HG03575 (cell line): ENCODE measurements at regions not wholly inside any gene's neighbourhood (a gene's known extent, or its start where the extent isn't known, plus 50 kb on each side); places are given as distances from the start of the nearest gene placed in this dataset.
"Not testable (repeated sequence)": the region's sequence is repeated elsewhere in the genome, so short reads cannot be mapped to it uniquely, and the experiment has no call there.

Source experiments
- ATAC-seq: cut with Tn5 transposase; IDR thresholded peaks from one replicate; pipeline ENCODE4 v1.9.1; 2021; ENCODE audit not compliant: unreplicated experiment, insufficient number of reproducible peaks, low FRiP score; ENCODE audit errors: extremely low read depth

- no peak for ATAC-seq
Observed at GRCh38 chr10:109343293-109343692, 580.0 kb downstream of the XPNPEP1 start.

DNA sequence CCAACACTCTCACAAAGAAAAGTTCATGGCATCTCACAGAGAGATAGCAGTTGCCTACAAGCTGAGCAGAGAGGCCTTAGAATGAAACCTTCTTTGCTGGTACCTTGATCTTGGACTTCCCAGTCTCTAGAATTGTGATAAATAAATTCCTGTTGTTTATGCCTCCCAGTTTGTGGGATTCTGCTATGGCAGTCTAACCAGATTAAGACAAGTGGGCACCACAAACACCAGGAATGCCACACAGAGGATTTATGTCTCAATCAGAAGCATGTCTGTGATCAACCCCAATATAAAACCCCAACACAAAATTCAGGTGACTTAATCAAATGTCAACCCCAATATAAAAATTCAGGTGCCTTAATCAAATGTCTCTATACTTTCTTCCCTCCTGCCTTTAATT is 581.3 kb downstream of the XPNPEP1 start:
- ATAC-seq: no peak

GRCh38 chr10:109328001-109328400 is 595.3 kb downstream of the XPNPEP1 start:
- ATAC-seq: no peak

GRCh38 chr10:109327266-109327665 is 596.0 kb downstream of the XPNPEP1 start:
- ATAC-seq: no peak

- no peak for ATAC-seq
Observed at GRCh38 chr10:109324721-109325120, 598.6 kb downstream of the XPNPEP1 start.

GRCh38 chr10:109317746-109318366 is 605.5 kb downstream of the XPNPEP1 start:
- no peak for ATAC-seq

DNA sequence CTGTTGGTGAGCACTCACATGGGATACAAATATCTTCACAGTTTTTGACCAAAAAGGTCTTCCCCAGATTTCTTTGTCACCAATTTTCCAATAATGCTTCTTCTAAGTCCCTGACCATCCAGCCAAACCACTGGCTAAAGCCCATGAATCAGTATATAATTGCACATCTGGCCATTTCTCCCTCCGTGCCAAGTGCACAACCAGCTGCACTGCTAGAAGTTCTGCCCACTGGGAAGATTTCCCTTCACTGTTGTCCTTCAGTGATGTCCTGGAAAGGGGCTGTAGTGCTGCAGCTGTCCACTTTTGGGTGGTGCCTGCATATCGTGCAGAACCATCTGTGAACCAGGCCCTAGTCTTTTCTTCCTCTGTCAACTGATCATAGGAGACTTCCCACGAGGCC is 609.3 kb downstream of the XPNPEP1 start:
- not testable (repeated sequence) for ATAC-seq

- not testable (repeated sequence) for ATAC-seq
Observed at GRCh38 chr10:109312555-109312954, 610.8 kb downstream of the XPNPEP1 start.

GRCh38 chr10:109308971-109309370 is 614.3 kb downstream of the XPNPEP1 start:
- no peak for ATAC-seq

DNA sequence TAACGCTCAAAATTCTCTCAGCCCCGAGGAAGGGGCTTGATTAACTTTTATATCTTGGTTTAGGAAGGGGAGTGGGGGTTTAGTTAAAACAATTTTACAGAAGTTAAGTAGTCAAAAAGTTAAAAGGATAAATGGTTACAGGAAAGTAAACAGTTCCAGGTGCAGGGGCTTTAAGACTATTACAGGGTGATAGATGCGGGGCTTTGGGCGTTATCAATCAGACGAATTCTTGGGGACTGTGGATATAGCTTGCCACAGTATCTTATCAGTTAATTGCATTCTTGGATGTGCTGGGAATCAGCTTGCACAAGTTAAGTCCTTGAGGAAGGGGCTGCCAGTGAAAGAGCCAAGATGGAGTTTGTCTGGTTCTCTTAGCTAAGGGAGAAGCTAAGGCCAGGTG is 616.2 kb downstream of the XPNPEP1 start:
- ATAC-seq: not testable (repeated sequence)

- ATAC-seq: no peak
Observed at GRCh38 chr10:109306698-109307097, 616.6 kb downstream of the XPNPEP1 start.

DNA sequence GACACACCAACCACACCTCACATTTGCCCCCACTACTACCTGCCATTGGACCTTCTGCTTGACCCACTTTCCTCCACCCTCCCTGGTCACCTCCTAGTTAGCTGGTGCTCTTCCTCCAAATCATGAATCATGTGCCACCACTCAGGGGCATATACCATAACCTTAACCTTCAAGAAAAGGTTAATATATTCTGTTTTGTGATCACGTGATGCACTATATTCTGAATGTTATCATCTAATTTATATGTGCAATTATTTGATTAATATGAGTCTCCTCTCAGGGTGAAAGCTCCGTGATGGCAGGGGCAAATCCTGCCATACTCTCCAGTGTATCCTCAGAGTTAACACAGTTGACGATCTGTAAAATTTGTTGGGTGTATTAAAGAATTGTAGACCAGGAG is 635.5 kb downstream of the XPNPEP1 start:
- no peak for ATAC-seq

DNA sequence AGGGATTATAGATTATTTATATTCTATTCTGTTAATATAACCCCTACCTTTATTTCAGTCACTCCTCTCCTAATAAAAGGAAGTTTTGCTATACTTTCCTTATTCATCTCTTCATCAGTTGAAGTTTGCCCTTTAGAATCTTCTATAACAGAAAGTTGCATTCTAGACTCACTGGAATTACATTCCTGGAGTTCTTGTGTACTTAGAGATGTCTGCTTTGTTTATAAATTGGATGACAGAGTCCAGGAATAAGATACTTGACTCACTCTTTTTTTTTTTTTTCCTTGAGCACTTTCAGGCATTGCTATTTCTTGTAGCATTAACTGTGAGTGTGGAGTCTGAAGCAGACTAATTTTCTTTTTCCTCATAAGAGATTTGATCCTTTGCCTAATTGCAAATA is 640.8 kb downstream of the XPNPEP1 start:
- no peak for ATAC-seq

- ATAC-seq: no peak
Observed at GRCh38 chr10:109281347-109281746, 642.0 kb downstream of the XPNPEP1 start.

DNA sequence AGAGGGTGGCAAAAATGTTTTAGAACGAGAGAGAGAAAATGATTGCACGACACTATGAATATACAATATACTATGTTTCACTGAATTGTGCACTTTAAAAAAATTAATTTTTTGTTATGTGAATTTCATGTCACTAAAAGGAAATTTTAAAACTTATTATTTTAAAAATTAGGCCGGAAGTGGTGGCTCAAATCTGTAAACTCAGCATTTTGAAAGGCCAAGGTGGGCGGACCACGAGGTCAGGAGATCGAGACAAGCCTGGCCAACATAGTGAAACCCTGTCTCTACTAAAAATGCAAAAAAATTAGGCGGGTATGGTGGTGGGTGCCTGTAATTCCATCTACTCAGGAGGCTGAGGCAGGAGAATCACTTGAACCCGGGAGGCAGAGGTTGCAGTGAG is 642.5 kb downstream of the XPNPEP1 start:
- ATAC-seq: no peak

DNA sequence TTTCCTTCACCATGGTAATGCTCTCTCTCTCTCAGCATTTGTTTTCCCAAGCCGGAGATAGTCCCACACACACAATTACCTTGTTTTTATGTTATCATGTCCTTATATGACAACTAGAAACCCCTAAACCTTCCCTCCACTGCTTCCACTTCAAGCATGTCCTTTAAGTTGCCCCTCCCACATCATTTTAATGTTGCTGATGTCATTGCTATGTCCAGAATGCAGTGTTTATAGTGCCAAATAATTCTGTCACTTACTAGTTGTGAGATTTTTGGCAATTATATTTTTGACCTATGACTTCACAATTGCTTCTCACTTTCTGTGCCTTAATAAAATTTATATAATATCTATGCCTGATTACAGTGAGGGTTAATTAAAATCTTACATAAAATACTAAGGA is 645.9 kb downstream of the XPNPEP1 start:
- ATAC-seq: no peak

DNA sequence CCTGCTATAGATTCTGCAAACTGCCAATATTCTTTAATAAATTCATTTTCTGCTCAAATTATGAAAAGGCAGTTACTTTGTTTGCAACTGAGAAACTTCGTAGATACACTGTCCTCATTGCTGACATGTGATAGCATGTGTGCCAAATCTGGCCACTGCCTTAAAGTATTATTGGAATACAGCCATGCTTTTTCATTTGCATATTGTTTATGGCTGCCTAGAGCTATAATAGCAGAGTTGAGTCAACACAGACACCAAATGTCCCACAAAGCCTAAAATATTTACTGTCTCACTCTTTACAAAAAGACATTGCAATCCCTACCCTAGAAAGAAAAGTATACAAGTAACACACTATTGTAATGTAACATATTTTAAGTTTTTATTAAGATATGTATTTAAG is 647.4 kb downstream of the XPNPEP1 start:
- no peak for ATAC-seq

DNA sequence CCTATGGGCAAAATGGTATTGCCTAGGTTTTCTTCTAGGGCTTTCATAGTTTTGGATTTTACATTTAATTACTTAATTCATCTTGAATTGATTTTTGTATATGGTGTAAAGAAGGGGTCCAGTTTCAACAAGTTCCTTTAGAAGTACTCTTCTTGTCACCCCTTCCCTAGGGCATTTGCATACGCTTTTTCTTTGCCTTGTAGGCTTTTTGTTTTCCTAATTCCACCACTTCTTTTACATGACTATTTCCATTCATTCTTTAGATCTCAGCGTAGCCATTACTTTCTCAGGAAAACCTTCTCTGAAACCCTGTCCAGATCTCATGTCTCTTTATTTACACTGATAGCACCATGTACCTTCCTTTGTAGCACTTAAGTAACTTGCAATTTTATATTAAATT is 648.6 kb downstream of the XPNPEP1 start:
- no peak for ATAC-seq

DNA sequence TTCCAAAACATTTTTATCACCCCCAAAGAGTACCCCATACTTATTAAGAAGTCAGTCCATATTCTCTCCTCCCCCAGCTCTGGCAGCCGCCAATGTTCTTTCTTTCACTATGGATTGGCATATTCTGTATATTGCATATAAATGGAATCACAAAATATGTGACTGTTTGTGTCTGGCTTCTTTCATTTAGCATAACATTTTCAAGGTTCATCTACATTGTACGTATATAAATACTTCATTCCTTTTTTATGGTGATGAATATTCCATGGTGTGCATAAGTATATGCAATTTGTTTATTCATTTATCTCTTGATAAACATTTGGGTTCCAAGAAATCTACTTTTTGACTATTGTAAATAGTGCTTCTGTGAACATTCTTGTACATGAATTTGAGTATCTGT is 653.1 kb downstream of the XPNPEP1 start:
- ATAC-seq: no peak

GRCh38 chr10:109264004-109264403 is 659.3 kb downstream of the XPNPEP1 start:
- ATAC-seq: no peak

- no peak for ATAC-seq
Observed at GRCh38 chr10:109261231-109261630, 662.1 kb downstream of the XPNPEP1 start.
